GM10266 (cell line): ENCODE measurements at regions not wholly inside any gene's neighbourhood (a gene's known extent, or its start where the extent isn't known, plus 50 kb on each side); places are given as distances from the start of the nearest gene placed in this dataset.

Experiments used
- DNase-seq: peaks from one replicate; pipeline ENCODE4 v3.0.0; 2012; ENCODE audit errors: extremely low spot score
- CTCF ChIP-seq: IDR thresholded peaks from 2 replicates; pipeline ENCODE4 v1.5.1; 2012; ENCODE audit warnings: mild to moderate bottlenecking, low read depth; ENCODE audit not compliant: control insufficient read depth, insufficient read depth; ENCODE audit errors: missing control alignments

- no peak for TF ChIP-seq CTCF
- no peak for DNase-seq
These were observed 884.9 kb upstream of the WWC1 start for GRCh38 chr5:167406513-167406912.

- DNase-seq = no peak
- TF ChIP-seq CTCF = no peak
These were observed 878.9 kb upstream of the WWC1 start for GRCh38 chr5:167412556-167412955.

- no peak for TF ChIP-seq CTCF
- no peak for DNase-seq
These were observed 877.9 kb upstream of the WWC1 start for GRCh38 chr5:167413506-167413905.

GRCh38 chr5:167414611-167415010 is 876.8 kb upstream of the WWC1 start:
- no peak for DNase-seq
- no peak for TF ChIP-seq CTCF

- TF ChIP-seq CTCF = no peak
- no peak for DNase-seq
These were observed 875.4 kb upstream of the WWC1 start for GRCh38 chr5:167415779-167416746.

- no peak for TF ChIP-seq CTCF
These were observed 873.8 kb upstream of the WWC1 start for GRCh38 chr5:167417662-167418061.

GRCh38 chr5:167425161-167425560 is 866.3 kb upstream of the WWC1 start:
- no peak for TF ChIP-seq CTCF
- no peak for DNase-seq

More at GRCh38 chr5:167417662-167418061, 873.8 kb upstream of the WWC1 start:
- no peak for DNase-seq
